ENCODE measurements at regions not wholly inside any gene's neighbourhood (a gene's known extent, or its start where the extent isn't known, plus 50 kb on each side); places are given as distances from the start of the nearest gene placed in this dataset.

DNA sequence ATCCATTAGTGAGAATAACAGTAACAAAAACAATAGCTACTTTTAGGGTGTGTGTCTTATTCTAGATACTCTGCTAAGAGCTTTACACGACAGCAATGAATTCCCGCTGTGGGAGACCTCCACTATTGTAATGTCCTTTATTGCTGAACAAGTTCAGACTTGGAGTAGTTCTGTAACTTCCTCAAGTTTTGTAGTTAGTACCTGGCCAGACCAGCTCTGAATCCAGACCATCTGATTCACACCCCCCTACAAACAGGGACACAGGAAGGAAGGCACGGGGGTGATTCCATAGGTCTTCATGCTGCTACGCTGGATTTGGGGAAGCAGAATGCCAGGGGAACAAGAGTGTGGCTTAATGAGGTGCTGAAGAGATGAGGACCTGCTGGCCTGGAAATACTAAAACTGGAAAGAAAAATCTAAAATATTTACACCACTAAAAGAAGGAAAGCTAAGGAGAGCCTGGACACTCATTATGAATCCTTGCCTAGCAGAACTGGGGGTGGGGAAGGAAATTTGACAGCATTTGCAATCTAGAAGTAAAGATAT lies 194.6 kb upstream of the TMEM72 start:
- DNase-seq (ENCODE audit: low read depth) = no peak
- H3K4me3 ChIP-seq (ENCODE audit: control insufficient read depth, low read depth, low read length) = no peak overlapping the region
- TF ChIP-seq, protein P1, sequence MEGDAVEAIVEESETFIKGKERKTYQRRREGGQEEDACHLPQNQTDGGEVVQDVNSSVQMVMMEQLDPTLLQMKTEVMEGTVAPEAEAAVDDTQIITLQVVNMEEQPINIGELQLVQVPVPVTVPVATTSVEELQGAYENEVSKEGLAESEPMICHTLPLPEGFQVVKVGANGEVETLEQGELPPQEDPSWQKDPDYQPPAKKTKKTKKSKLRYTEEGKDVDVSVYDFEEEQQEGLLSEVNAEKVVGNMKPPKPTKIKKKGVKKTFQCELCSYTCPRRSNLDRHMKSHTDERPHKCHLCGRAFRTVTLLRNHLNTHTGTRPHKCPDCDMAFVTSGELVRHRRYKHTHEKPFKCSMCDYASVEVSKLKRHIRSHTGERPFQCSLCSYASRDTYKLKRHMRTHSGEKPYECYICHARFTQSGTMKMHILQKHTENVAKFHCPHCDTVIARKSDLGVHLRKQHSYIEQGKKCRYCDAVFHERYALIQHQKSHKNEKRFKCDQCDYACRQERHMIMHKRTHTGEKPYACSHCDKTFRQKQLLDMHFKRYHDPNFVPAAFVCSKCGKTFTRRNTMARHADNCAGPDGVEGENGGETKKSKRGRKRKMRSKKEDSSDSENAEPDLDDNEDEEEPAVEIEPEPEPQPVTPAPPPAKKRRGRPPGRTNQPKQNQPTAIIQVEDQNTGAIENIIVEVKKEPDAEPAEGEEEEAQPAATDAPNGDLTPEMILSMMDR (conservative IDR thresholded peaks at IDR 0.05; ENCODE audit: control insufficient read depth, insufficient read depth, low read depth, low read length) = no peak

DNA sequence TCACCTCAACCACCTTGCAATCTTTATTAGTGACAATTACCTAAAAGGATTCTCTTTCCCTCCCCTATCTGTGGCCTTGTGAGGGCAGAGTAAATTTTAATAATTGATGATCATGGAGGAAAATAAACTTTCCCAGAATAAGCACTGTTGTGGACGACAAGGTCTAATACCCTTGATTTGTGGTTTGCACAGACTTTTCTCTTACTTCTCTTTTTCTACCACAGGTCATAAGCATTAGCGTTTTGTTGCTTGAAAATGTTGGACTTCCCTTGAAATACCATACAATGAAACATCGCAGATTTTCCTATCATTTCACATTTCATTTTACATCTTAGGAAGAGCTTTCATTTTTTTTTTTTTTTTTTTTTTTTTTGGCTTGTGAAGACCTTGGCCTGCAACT lies 188.1 kb upstream of the TMEM72 start:
- no peak for DNase-seq (ENCODE audit: low read depth)

DNA sequence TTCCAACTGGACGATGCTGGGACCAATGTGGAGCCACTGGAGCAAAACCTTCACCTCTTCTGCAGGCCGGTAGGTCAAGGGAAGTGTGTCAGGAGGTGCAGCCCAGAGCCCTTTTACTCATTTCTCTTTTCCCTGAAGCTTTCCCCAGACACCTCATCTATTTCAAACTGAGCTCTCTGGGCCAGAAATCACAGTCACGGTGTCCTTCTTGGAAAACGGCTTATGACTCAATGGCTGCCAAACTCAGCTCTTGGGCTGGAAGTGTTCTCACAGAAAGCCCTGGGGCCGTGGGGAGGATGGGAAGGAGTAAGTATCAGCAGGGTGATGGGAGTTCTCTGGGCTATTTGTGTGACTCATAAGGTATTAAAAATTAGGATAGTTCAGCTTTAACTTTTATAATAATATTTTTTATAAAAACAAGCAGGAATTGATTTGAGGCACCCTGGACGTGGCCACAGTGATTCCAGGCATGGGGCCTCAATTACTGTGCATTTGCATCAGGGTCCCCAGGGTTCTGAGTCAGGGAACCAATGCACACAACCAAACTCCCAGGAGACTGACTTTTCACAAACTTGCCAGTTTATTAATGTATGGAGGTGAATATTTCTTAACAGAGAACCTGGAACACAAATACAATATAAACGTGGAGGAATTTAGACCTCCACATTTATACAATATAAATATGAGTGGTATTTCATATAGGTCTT lies 187.4 kb upstream of the TMEM72 start:
- TF ChIP-seq, protein P1 (conservative IDR thresholded peaks at IDR 0.05; ENCODE audit: control insufficient read depth, insufficient read depth, low read depth, low read length) = no peak
- H3K4me3 ChIP-seq (ENCODE audit: control insufficient read depth, low read depth, low read length) = no peak overlapping the region
- peak; percentile 91 for DNase-seq (ENCODE audit: low read depth)

More for the DNA sequence above, 188.1 kb upstream of the TMEM72 start:
- TF ChIP-seq, protein P1 (conservative IDR thresholded peaks at IDR 0.05; ENCODE audit: control insufficient read depth, insufficient read depth, low read depth, low read length) = no peak
- no peak overlapping the region for H3K4me3 ChIP-seq (ENCODE audit: control insufficient read depth, low read depth, low read length)

DNA sequence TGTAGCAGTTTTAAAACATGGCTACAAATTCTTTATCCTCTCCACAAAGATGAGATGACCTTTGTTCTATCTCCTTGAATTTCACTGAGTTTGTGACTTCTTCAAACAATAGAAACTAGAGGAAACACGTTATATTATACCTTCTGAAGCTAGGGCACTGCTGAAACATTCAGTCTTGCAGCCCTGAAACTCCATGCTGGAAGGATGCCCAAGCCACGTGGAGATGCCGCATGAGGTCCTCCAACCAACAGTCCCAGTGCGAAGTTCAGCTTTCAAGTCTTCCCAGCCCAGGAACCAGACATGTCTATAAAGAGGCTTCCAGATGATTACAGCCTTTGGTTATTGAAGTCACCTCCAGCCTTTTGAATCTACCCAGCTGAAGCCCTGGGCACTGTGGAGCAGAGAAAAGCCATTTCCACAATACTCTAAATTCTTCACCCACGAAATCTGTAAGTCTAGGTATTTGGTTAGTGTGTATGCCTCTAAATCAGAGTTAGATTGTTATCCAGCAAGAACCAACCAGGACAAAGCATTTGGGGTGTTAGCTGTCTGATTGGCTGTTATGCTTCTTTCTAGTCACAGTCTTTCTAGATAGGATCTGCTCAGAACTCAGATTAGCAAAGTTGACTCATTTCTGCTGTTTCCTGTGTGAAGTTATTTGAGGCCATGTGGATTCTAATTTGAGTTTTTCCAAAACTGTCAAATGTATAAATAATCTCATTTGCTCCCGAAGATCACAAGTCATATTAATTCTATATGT lies 186.5 kb upstream of the TMEM72 start:
- TF ChIP-seq, protein P1 (conservative IDR thresholded peaks at IDR 0.05; ENCODE audit: control insufficient read depth, insufficient read depth, low read depth, low read length) = no peak
- no peak overlapping the region for H3K4me3 ChIP-seq (ENCODE audit: control insufficient read depth, low read depth, low read length)
- DNase-seq (ENCODE audit: low read depth) = peak; percentile 61

DNA sequence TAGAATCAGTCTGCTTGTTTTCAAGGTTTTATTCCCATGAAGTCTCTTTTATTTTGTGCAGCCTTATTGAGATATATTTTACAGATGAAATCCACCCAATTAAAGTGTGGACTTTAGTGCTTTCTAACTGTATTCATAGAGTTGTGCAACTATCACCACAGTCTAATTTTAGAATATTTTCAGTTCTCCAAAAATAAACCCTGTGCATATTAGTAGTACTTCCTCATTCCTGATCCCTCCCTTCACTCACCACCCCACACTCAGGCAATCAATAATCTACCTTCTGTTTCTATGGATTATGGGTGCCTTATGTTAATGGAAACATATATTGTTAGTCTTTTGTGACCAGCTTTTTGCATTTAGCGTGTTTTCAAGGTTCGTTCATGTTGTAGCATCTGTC lies 185.7 kb upstream of the TMEM72 start:
- DNase-seq (ENCODE audit: low read depth) = peak; percentile 21
- TF ChIP-seq, protein P1 (conservative IDR thresholded peaks at IDR 0.05; ENCODE audit: control insufficient read depth, insufficient read depth, low read depth, low read length) = no peak
- H3K4me3 ChIP-seq (ENCODE audit: control insufficient read depth, low read depth, low read length) = no peak overlapping the region

DNA sequence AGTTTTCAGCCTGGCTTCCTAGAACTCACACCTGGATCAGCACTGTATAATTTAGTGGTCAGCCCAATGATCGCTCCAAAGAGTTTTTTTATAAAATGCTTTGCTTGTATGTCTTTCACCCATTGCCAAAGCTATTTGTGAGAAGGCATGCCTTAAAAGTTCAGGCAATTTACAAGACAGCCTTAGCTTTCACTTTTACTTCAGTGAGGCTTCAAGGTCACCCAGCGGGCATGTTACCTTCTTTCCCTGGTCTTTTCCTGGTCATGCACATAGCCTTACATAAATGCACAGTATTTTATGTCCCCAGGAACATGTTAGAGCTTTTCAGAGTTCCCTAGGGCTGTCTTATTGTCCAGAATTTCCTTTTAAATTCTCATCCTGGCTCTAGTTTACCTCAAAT lies 179.9 kb upstream of the TMEM72 start:
- DNase-seq (ENCODE audit: low read depth) = no peak
- H3K4me3 ChIP-seq (ENCODE audit: control insufficient read depth, low read depth, low read length) = no peak overlapping the region
- TF ChIP-seq, protein P1 (conservative IDR thresholded peaks at IDR 0.05; ENCODE audit: control insufficient read depth, insufficient read depth, low read depth, low read length) = no peak
